ENCODE measurements at regions not wholly inside any gene's neighbourhood (a gene's known extent, or its start where the extent isn't known, plus 50 kb on each side); places are given as distances from the start of the nearest gene placed in this dataset.

GRCh38 chr4:134501973-134502643 is 300.5 kb upstream of the PABPC4L start:
- TF ChIP-seq CTCF (IDR thresholded peaks at IDR 0.05 in 4 of 5, conservative IDR thresholded peaks at IDR 0.05 in 1 of 5) (no peak), POLR2A (IDR thresholded peaks at IDR 0.05) (no peak)

Measured in gastrocnemius medialis (tissue), 4 donors.